ENCODE measurements at regions not wholly inside any gene's neighbourhood (a gene's known extent, or its start where the extent isn't known, plus 50 kb on each side); places are given as distances from the start of the nearest gene placed in this dataset.

- no peaks in the 10 kb centered on the region for H3K27me3 ChIP-seq (ENCODE audit: control insufficient read depth, insufficient read depth, low read length)
- H3K9me3 ChIP-seq (ENCODE audit: control insufficient read depth, insufficient read depth, low read depth, low read length), result no peaks in the 10 kb centered on the region
- intact Hi-C loops (cut with micrococcal nuclease; ENCODE audit: unreplicated experiment), result no loop called here
- no peaks in the 10 kb centered on the region for H3K36me3 ChIP-seq (ENCODE audit: control insufficient read depth, insufficient read depth, low read length)
- no peaks in the 10 kb centered on the region for H3K4me1 ChIP-seq (ENCODE audit: control insufficient read depth, insufficient read depth, low read length)
- H3K27ac ChIP-seq (ENCODE audit: low read length), result no peak overlapping the region
- H3K4me3 ChIP-seq (ENCODE audit: low read depth in 2 of 2, low read length in 2 of 2), result no peak overlapping the region
- BruUV-seq (replicated peaks), result no TSS peak
- ATAC-seq, result no peak
- TF ChIP-seq POLR2AphosphoS5 (IDR thresholded peaks at IDR 0.05; ENCODE audit: low read depth, low read length) (no peak), TCF7L2 (IDR thresholded peaks at IDR 0.05; ENCODE audit: low read depth, low read length) (no peak), CTCF (IDR thresholded peaks at IDR 0.05) (no peak), SIN3A (IDR thresholded peaks at IDR 0.05; ENCODE audit: borderline replicate concordance, insufficient read depth, low read depth, low read length) (no peak), REST (IDR thresholded peaks at IDR 0.05; ENCODE audit: insufficient read depth in 1 of 2, low read depth in 2 of 2, low read length in 1 of 2) (no peak)
- CTCF ChIA-PET, result no interaction called here
- no peak for DNase-seq (ENCODE audit: low read depth, low spot score)
- POLR2A ChIA-PET, result no interaction called here
- in situ Hi-C loops (cut with HindIII; ENCODE audit: low pct_unique_long_range_greater_than_20kb, low sequenced_read_pairs), result no loop called here
Observed at GRCh38 chr3:194851941-194852340, 166.3 kb downstream of the FAM43A start.

- Histone ChIP-seq H3K27me3 (ENCODE audit: control insufficient read depth, insufficient read depth, low read length) (no peaks in the 10 kb centered on the region), H3K4me1 (ENCODE audit: control insufficient read depth, insufficient read depth, low read length) (no peaks in the 10 kb centered on the region), H3K4me3 (ENCODE audit: low read depth in 2 of 2, low read length in 2 of 2) (no peak overlapping the region), H3K36me3 (ENCODE audit: control insufficient read depth, insufficient read depth, low read length) (no peaks in the 10 kb centered on the region), H3K9me3 (ENCODE audit: control insufficient read depth, insufficient read depth, low read depth, low read length) (no peaks in the 10 kb centered on the region), H3K27ac (ENCODE audit: low read length) (no peak overlapping the region)
- intact Hi-C loops (cut with micrococcal nuclease; ENCODE audit: unreplicated experiment), result no loop called here
- CTCF ChIA-PET, result no interaction called here
- POLR2A ChIA-PET, result no interaction called here
- no peak for DNase-seq (ENCODE audit: low read depth, low spot score)
- in situ Hi-C loops (cut with HindIII; ENCODE audit: low pct_unique_long_range_greater_than_20kb, low sequenced_read_pairs), result no loop called here
- TF ChIP-seq REST (IDR thresholded peaks at IDR 0.05; ENCODE audit: insufficient read depth in 1 of 2, low read depth in 2 of 2, low read length in 1 of 2), result no peak
- TF ChIP-seq TCF7L2 (IDR thresholded peaks at IDR 0.05; ENCODE audit: low read depth, low read length), result no peak
- no peak for TF ChIP-seq SIN3A (IDR thresholded peaks at IDR 0.05; ENCODE audit: borderline replicate concordance, insufficient read depth, low read depth, low read length)
- TF ChIP-seq POLR2AphosphoS5 (IDR thresholded peaks at IDR 0.05; ENCODE audit: low read depth, low read length), result no peak
- TF ChIP-seq CTCF (IDR thresholded peaks at IDR 0.05), result no peak
- no peak for ATAC-seq
- no TSS peak for BruUV-seq (replicated peaks)
Observed at GRCh38 chr3:194852345-194852744, 166.7 kb downstream of the FAM43A start.

Data from Panc1 (cell line).